ENCODE measurements at regions not wholly inside any gene's neighbourhood (a gene's known extent, or its start where the extent isn't known, plus 50 kb on each side); places are given as distances from the start of the nearest gene placed in this dataset.

GRCh38 chr6:137784583-137784982 is 82.5 kb upstream of the TNFAIP3 start:
- H3K4me3 ChIP-seq (ENCODE audit: low read depth, low read length): no peak overlapping the region
- no peak for TF ChIP-seq CTCF (IDR thresholded peaks at IDR 0.05; ENCODE audit: low read depth, low read length)
- DNase-seq (ENCODE audit: low read depth, low spot score): no peak
- in situ Hi-C loops (cut with HindIII; ENCODE audit: low sequenced_read_pairs): no loop called here

GRCh38 chr6:137787016-137787415 is 80.0 kb upstream of the TNFAIP3 start:
- no peak for DNase-seq (ENCODE audit: low read depth, low spot score)
- in situ Hi-C loops (cut with HindIII; ENCODE audit: low sequenced_read_pairs): no loop called here
- H3K4me3 ChIP-seq (ENCODE audit: low read depth, low read length): no peak overlapping the region
- TF ChIP-seq CTCF (IDR thresholded peaks at IDR 0.05; ENCODE audit: low read depth, low read length): no peak

- in situ Hi-C loops (cut with HindIII; ENCODE audit: low sequenced_read_pairs): no loop called here
- no peak for TF ChIP-seq CTCF (IDR thresholded peaks at IDR 0.05; ENCODE audit: low read depth, low read length)
- DNase-seq (ENCODE audit: low read depth, low spot score): no peak
- H3K4me3 ChIP-seq (ENCODE audit: low read depth, low read length): no peak overlapping the region
Observed at GRCh38 chr6:137788248-137788647, 78.8 kb upstream of the TNFAIP3 start.

GRCh38 chr6:137791281-137792159 is 75.5 kb upstream of the TNFAIP3 start:
- H3K4me3 ChIP-seq (ENCODE audit: low read depth, low read length): no peak overlapping the region
- in situ Hi-C loops (cut with HindIII; ENCODE audit: low sequenced_read_pairs): no loop called here
- no peak for DNase-seq (ENCODE audit: low read depth, low spot score)
- TF ChIP-seq CTCF (IDR thresholded peaks at IDR 0.05; ENCODE audit: low read depth, low read length): no peak

- no peak for TF ChIP-seq CTCF (IDR thresholded peaks at IDR 0.05; ENCODE audit: low read depth, low read length)
- in situ Hi-C loops (cut with HindIII; ENCODE audit: low sequenced_read_pairs): no loop called here
- DNase-seq (ENCODE audit: low read depth, low spot score): no peak
- no peak overlapping the region for H3K4me3 ChIP-seq (ENCODE audit: low read depth, low read length)
Observed at GRCh38 chr6:137792160-137793033, 74.7 kb upstream of the TNFAIP3 start.

- no peak overlapping the region for H3K4me3 ChIP-seq (ENCODE audit: low read depth, low read length)
- DNase-seq (ENCODE audit: low read depth, low spot score): no peak
- no peak for TF ChIP-seq CTCF (IDR thresholded peaks at IDR 0.05; ENCODE audit: low read depth, low read length)
- in situ Hi-C loops (cut with HindIII; ENCODE audit: low sequenced_read_pairs): no loop called here
Observed at GRCh38 chr6:137793805-137794515, 73.1 kb upstream of the TNFAIP3 start.
